Right forelimb (tissue), 1 donor: ENCODE measurements at regions not wholly inside any gene's neighbourhood (a gene's known extent, or its start where the extent isn't known, plus 50 kb on each side); places are given as distances from the start of the nearest gene placed in this dataset.
"Not testable (repeated sequence)": the region's sequence is repeated elsewhere in the genome, so short reads cannot be mapped to it uniquely, and the experiment has no call there.

Experiments used
- DNase-seq: peaks from one replicate; pipeline ENCODE4 v3.0.0-alpha.2; 2018

- DNase-seq = not testable (repeated sequence)
Observed at GRCh38 chr4:128646893-128647292, 162.6 kb upstream of the JADE1 start.

GRCh38 chr4:128644693-128645654 is 164.5 kb upstream of the JADE1 start:
- DNase-seq = not testable (repeated sequence)

DNA sequence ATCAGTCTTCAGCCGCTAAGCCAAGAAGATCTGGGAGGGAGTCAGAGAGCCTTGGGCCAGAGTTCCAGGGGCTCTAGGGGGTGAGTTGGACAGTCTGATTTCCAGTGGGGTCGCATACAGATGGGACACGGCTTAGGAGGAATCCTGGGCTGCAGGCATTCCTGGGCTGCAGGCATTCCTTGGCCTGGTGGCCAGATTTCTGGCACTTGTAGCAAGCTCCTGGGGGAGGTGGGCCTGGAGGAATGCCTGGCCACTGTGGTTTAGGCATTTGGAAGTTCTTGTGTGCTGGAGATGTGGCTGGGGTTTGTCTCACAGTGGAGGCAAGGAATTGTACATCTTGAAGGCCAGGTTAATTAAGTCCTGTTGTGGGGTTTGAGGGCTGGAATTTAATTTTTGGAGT is 165.4 kb upstream of the JADE1 start:
- DNase-seq = not testable (repeated sequence)

DNA sequence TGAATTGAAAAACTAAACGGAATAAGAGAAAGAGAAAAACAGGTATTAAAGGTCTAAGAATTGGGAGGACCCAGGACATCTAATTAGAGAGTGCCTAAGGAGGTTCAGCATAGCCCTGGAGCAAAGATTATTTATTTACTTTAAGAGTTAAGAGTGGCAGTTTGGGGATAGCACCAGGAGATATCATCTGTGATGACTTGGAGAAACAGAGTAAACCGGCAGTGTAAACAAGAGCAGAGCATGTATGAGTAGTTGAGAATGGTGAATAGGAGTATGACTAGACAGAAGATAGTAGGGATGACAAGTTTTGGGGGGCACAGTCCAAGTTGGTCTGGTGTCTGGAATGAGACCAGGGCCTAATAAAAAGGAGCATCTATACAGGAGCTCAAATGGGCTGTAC is 167.9 kb upstream of the JADE1 start:
- not testable (repeated sequence) for DNase-seq

DNA sequence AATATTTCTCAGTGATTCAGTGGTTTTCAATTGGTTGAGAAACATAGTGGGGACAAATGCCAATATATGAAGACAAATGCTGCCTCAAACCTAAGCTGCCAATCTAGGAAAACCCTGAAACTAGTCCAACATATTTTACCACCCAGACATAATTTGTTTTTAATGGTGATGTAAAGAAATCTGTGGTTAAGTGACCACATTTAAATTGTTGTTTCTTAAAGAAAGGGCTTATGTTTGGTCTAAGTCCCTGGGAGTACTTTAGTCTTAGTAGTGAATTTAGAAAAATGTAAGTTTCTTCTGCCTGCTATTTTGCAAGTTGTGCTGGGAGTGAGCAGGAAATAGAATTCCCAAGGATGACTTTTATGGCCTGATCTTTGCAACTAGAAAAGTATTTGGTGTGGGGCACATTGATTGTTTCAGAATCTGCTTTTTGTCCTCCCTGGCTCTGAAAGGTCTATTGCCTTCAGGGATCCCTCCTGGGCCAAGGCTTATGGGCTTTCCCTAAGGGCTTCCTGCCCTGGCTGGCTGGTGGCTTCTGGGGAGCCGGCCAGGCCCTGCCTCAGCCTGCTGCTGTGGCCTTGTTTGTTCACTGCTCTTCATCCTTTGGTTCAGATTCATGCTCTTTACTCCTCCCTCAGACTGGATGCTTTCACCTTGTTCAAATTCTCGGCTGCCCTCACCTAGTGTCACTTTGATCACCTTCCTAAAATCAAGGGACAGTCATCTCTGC is 169.8 kb upstream of the JADE1 start:
- DNase-seq = no peak

DNA sequence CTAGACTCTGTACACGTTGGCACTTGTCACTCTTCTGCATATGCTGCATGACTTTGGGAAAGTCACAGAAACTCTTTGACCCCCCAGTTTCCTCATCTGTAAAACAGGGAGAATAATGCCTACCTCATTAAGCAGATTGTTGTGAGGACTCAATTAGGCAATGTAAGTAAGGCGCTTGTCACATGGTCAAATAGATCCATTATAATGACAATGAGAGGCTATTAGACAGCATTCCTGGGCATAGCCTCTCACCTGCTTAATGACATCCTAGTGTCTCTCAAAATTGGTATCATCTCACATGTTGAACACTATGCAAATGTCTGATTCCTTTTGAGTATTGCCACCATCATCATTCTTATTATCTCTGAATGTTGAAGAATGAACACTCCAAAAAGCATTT is 172.6 kb upstream of the JADE1 start:
- DNase-seq = no peak

GRCh38 chr4:128635955-128636560 is 173.4 kb upstream of the JADE1 start:
- DNase-seq = no peak

DNA sequence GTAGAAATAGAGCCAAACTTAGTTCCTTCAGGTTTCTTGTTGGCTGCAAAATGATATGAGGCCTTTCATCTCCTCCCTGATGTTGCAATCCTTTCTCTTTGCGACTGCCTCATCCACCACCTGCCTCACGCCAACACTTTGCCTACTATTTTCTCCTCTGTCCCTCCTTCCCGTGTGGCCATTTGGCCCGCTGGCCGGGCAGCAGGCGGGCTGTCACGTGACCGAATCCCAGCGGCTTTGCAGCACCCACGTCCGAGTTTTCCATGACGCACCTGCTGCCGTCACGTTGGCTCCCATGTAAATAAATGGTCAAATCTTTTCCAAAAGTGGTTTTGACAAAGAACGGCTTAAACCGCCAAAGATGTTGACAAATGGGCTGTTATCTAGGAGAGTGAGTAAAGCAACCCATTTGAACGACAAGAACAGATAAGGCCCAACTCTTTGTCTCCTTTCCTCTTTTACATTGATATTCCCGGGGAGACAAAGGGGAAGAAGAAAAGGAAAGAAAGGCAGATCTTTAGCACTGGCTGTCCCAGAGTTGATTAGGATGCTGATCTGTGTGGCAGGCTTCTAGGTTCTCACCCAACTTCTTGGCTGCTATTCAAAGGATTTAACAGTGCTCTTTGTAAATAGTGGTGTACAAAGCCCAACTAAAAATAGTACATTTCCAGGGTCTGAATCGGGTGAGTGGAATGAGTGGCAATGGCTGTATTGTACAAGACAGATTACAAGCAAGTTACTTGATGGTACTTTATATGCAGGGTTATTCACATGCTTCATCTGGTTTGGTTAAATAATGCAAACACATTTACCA is 174.2 kb upstream of the JADE1 start:
- no peak for DNase-seq

GRCh38 chr4:128633067-128633466 is 176.4 kb upstream of the JADE1 start:
- DNase-seq = no peak

GRCh38 chr4:128630871-128631270 is 178.6 kb upstream of the JADE1 start:
- DNase-seq = no peak

DNA sequence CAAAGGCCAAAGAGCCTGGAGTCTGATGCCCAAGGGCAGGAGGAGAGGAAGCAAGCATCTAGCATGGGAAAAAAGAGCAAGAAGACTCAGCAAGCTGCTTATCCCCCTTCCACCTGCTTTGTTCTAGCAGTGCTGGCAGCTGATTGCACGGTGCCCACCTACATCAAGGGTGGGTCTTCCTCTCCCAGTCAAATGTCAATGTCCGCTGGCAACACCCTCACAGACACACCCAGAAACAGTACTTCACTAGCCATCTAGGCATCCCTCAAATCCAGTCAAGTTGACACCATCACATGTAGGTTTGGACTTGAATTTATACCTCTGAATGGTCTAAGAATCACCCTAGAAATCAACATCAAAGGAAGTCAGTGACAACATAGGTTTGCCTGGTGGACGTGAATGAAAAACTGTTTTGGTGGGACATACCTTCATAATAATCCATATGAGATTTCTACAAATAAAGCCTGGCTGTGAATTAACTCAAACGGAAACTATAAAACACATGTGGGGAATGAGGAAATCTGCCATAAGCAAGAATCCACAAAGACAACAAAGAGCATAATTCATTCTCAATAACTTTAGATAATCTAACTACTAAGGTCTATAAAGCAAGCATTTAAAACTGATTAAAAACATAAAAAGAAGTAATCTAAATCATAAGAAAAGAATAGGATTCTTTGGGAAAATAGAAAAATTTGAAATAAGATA is 185.8 kb upstream of the JADE1 start:
- DNase-seq = no peak

DNA sequence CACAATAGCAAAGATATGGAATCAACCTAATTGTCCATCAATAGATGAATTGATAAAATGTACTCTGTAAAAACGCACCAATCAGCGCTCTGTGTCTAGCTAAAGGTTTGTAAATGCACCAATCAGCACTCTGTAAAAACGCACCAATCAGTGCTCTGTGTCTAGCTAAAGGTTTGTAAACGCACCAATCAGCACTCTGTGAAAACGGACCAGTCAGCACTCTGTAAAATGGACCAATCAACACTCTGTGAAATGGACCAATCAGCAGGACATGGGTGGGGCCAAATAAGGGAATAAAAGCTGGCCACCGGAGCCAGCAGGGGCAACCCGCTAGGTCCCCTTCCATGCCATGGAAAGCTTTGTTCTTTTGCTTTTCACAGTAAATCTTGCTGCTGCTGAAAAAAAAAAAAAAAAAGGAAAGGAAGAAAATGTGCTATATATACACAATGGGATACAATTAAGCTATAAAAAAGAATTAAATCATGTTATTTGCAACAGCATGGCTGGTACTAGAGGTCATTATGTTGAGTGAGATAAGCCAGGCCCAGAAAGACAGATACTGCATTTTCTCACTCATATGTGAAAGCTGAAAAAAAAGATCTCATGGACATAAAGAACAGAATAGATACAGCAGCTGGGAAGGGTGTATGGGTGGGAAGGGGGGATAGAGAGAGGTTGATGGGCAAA is 189.1 kb upstream of the JADE1 start:
- DNase-seq = not testable (repeated sequence)

DNA sequence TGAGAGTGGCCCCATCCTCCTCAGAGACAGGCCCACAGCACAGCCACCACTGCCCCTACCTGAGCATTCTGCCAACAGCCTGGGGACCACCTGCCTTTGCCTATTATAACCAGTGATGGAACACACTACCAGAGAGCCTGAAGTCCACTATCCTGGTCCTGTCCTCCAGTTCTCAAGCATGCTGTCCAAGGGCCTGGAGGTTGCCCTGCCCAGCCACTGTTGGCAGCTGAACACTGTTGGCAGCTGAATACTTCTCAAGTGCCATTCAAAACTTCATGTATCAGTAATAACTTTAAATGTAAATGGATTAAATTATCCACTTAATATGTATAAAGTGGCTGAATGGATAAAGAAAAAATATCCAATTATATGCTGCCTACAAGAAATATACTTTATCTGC is 194.3 kb upstream of the JADE1 start:
- no peak for DNase-seq

GRCh38 chr4:128608006-128608405 is 201.5 kb upstream of the JADE1 start:
- no peak for DNase-seq

- DNase-seq = no peak
Observed at GRCh38 chr4:128606173-128606572, 203.3 kb upstream of the JADE1 start.

DNA sequence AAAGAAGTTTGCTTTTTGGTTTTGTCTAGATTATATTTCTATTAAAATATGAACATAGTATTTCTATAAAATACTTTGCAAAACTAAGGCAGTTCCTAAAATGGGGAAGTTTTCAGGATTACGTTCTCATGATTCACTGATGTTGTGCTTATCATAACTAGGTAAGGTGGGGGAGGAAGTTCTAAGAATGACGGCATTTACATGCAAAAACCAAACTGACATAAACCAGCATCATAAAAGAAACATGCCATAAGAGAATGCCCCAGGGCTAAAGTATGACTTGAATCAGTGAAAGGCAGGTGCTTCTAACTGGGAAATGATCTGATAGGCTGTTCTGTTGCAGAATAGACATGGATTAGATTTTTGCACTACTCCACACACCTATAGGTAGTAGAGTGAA is 204.7 kb upstream of the JADE1 start:
- no peak for DNase-seq

- DNase-seq = no peak
Observed at GRCh38 chr4:128604204-128604603, 205.3 kb upstream of the JADE1 start.

GRCh38 chr4:128603081-128603480 is 206.4 kb upstream of the JADE1 start:
- DNase-seq = no peak

DNA sequence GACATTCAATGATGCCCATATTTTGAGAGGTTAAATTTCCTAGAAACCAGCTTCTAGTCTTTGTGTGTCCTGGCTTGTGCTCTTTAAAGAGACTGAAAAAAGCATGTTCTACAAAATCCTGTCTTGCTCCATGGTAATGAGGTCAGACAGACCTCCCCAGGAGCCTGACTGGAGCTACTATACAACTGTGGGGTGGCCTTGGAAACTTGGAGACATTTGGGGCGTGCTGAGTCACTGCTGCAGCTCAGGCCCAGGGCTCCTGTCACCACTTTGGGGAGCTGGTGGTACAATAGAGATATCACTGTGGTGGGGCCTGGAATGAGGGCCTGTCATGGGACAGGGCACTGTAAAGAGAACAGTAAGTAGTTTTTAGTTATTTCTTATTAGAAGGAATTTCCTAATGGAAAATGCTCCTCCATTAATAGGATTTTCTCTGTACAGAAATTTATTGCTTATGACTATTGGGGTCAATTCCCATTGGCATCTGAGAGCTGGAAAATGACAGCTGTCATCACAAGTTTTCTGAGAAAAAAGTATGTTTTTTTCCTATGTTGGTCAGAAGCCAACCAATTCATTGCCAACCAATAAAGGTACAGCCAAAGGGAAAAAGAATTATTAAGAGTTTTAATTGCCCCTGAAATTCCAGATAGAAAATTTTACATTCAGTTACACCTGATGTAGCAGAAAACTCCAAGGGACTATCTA is 207.4 kb upstream of the JADE1 start:
- no peak for DNase-seq

GRCh38 chr4:128600996-128601871 is 208.3 kb upstream of the JADE1 start:
- DNase-seq = no peak
